GM21576 (cell line): ENCODE measurements at regions not wholly inside any gene's neighbourhood (a gene's known extent, or its start where the extent isn't known, plus 50 kb on each side); places are given as distances from the start of the nearest gene placed in this dataset.

Experiments used
- ATAC-seq: cut with Tn5 transposase; IDR thresholded peaks from one replicate; pipeline ENCODE4 v1.9.1; 2021; ENCODE audit warnings: mild to moderate bottlenecking, moderate library complexity; ENCODE audit not compliant: unreplicated experiment

DNA sequence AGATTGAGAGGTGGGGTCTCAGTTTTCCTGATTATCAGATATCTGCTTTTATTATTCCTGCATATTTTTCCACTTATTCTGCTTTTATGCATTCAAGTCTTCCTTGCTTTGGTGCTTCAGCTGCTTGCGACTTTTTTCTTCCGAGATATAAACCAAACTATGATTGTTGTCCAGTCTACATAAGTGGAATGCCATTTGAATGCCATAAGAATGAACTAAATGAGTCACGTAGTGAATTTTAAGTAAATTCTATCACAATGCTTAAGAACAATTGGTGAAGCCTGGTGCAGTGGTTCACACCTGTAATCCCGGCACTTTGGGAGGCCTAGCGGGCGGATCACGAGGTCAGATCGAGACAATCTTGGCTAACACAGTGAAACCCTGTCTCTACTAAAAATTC is 189.1 kb downstream of the PCDH18 start:
- ATAC-seq = no peak

DNA sequence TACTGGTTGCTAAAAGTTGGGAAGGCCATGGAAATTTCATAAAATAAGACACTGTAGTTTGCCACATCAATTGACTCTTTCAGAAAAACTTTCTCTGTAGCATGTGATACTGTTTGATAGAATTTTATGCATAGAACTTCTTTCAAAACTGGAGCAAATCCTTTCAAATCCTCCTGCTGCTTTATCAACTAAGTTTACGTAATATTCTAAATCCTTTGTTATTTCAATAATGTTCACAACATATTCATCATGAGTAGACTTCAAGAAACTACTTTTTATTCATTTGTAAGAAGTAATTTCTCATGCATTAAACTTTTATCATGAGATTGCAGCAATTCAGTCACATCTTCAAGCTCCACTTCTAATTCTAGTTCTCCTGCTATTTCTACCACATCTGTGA is 199.3 kb downstream of the PCDH18 start:
- ATAC-seq = no peak

DNA sequence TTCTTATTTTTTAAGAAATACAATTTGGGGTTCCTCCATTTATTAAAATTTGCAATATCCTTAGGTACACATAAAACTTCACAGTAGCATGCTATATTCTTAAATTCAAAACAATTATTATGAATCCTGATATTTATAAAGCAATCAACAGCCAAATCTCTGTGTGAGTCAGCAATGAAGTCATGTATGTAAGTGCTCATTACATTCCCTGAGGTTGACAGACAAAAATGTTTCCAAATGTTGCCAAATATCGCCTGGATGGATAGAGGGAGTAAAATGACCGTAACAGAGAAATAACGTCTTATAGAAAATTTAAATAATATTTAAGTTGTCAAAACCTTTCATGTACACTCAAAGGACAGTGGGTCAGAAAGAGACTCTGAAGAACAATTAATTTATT is 220.0 kb downstream of the PCDH18 start:
- ATAC-seq = no peak

DNA sequence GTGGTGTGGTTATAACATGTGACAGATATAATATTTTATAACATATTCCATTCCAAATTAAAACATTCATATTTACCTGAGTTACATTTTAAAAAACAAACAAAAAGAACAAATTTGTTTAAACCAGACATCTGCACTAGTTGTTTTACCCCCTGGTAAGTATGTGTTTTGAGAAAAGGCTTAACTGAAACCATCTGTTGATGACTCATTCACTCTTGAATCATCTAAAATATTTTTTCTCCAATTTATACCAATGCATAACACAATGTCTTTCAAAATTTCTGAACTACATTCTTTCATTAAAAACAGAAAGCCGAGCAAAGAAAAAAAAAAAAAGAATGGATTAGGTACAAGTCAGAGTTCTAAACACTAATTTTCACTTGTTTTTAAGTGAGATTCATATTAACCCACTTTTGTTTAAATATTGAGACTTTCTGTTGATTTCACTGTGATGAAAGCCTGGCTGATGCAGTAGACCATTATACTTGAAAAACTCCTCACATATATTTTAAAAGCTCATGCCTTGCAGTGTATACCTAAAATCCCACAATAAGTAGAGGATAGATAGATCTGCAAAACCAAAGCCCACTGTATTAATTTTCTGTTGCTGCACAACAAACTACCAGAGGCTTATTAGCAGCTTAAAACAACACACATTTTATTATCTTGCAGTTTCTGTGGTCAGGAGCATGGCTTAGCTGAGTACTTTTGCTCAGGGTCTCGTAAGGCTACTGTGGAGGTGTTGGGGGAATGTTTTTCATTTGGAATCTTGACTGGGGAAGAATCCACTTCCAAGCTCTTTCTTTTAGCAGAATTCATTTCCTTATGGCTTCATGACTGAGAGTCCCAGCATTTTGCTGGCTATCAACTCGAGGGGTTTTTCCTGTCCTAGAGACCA is 221.5 kb downstream of the PCDH18 start:
- ATAC-seq = no peak

DNA sequence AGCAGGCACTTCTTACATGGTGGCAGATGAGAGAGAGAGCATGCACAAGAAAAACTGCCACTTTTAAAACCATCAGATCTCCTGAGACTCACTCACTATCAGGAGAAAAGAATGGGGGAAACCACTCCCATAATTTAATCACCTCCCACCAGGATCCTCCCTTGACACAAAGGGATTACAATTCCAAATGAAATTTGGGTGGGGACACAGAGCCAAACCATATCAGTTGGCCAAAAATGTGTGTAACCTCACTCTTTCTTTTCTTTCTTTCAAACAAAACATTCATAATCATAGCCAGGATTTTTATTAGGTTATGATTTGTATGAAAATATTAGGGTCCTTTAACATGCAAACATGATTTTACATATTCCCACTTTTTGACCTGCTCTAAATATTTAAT is 222.1 kb downstream of the PCDH18 start:
- ATAC-seq = no peak

DNA sequence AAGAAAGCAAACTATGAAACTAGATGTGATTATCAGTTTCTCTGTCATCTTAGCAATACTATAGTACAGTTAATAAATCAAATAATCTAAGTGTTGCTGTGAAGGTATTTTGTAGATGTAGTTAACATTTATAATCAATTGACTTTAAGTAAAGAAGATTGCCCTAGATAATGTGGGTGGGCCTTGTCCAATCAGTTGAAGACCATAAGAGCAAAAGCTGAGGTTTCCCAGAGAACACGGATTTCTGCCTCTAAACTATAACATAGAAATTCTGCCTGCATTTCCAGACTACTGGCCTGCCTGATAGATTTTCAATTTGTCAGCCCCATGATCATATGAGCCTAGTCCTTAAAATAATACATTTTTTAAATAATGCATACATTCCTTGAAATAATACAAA is 222.9 kb downstream of the PCDH18 start:
- ATAC-seq = no peak

DNA sequence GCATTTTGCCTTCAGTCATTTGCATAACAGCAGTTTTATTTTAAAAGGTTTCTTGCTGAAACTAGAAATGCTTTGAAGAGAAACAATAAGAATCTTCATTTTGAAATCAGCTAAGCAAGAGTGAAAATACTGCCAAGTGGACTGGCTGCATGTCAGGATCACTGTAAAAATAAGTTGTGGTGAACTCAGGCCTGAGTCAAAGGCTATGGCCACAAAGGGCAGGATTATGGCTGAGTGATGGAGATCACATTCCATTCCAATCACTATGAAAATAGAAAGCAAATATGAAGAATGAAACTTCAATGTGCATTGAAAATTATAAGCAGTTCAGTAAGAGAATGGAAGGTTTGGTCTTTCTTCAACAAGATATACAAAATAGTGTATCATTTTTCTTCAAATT is 224.5 kb downstream of the PCDH18 start:
- no peak for ATAC-seq

DNA sequence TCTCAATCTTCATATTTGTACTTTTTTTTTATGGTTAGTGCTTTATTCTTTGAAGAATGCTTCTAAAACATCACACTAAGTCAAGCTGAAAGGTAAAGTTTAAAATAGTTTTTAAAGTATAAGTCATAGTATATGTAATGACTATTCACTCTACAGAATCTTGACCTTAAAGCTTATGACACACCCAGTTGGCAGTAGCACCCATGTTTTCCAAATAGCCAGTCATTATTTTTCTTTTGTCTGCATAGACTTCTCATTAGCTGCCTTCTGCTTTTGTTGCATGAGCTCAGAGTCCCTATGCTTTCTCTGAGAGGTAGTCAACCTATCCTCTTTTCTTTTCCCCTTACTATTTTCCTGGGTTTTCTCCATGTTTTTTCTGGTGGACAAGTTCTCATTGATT is 231.5 kb downstream of the PCDH18 start:
- no peak for ATAC-seq

DNA sequence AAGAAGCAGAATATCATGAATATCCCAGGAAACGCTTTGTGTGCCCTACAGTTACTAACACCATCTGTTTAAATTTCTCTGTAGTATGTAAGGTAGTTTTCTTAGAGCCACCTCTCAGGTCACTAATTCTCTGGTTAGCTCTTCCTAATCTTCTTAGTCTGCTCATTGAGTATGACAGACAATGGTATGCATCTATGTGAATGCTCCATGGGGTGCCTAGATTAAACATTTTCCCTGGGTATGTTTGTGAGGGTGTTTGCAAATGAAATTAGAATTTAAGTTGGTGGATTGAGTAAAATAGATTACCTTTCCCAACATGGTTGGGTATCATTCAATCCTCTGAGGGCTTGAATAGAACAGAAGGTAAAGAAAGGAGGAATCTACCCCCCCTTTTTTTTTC is 233.0 kb downstream of the PCDH18 start:
- no peak for ATAC-seq

DNA sequence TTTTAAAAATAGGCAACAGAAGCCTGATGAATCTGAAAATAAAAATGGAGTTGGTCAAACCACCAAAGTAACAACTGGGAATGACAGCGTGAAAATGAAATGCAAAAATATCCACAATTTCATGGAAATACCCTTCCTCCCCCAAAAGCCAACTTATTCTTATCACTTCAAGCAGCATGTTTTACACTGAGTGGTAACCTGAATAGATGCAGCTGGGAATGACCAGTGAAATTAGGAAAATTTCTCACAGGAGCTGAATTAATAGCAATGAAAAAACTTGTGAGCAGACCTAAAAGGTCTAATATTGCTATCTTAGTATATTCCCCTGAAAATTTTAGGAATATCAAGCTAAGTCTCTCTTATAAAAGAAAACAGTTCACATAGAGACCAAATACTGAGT is 239.0 kb downstream of the PCDH18 start:
- no peak for ATAC-seq

DNA sequence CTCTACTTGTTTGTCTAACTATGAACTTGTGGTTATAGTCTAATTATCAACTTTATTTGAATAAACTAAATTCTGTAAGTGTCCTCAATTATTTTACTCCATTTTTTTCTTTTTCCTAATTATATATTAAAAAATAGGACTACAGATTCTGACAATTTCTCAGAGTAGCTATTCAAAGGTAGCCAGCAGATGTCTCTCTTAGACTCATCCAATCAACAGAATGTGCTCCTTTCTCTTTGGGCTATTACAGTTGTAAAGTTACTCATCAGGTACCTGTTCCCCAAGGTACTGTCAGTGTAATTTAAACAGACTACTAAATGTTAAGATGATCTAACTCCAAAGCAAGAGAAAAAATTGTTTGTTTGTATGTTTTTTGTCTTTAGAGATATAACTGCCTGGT is 248.6 kb downstream of the PCDH18 start:
- no peak for ATAC-seq

DNA sequence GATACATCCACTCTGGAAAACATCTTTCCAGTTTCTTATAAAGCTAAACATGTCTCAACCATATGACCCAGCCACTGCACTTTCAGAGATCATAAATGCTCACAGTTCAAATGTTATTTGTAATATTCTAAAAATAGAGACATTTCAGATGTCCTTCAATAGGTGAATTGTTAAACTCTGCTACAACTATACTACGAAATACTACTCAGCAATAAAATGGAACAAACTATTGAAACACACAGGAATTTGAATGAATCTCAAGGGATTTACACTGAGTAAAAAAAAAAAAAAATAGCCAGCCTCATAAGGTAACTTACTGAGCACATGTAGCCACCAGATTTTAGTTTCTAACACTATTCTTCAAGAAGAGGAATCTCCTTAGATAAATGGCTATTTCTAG is 253.9 kb downstream of the PCDH18 start:
- ATAC-seq = no peak

DNA sequence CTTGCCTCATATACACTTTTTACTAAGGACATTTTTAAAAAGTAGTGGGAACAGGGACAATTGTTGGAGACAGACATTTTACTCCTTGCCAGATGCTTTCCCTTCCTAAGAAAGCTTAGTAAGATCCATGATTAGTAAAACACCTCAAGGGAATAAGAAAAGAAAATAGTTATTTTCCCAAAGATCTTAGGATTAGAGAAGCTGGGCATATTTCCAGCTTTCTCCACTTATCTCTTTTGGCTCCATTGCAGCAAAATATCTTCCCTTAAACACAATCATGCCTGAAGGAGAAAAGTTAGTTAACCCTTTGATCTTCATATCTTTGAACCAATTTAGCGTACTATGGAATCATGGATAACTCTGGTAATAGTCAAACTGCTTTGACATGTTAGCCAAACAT is 257.9 kb downstream of the PCDH18 start:
- no peak for ATAC-seq

DNA sequence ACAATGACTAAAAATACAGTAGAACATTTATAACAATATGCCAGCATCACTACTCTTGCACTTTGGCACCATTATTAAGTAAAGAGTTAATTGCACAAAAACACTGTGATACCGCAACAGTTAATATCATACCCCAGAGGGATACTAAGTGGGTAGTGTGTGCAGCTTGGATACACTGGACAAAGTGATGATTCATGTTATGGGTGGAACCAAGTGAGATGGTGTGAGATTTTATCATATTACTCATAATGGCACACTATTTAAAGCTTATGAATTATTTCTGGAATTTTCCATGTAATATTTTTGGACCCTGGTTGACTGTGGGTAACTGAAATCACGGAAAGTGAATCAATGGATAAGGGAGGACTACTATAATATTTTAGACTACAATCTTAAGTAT is 265.3 kb downstream of the PCDH18 start:
- no peak for ATAC-seq

DNA sequence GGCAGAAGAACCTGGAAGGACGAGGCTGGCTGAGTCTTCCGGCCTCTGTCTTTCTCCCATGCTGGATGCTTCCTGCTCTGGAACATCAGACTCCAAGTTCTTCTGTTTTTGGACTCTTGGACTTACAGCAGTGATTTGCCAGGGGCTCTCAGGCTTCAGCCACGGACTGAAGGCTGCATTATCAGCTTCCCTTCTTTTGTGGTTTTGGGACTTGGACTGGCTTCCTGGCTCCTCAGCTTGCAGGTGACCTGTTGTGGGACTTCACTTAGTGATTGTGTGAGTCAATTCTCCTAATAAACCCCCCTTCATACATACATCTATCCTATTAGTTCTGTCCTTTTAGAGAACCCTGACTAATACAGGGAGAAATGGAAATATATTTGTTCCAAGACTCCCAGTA is 265.8 kb downstream of the PCDH18 start:
- no peak for ATAC-seq

DNA sequence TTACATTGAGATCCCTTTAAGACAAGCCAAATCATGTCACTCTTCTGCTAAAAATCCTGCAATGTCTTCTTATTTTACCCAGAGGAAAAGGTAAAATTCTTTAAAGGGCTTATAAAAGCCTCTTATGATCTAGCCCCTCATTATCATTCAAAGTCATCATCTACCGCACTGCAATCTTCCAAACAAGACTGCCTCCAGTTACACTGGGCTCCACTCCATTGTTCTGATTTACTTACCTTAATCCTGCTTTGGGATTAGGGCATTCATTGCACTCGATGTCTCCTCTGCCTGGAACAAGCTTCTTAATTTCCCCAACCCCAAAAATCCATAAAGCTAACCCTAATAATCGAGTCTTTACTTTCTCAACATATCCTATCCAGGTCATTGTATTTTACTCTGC is 269.1 kb downstream of the PCDH18 start:
- ATAC-seq = no peak

DNA sequence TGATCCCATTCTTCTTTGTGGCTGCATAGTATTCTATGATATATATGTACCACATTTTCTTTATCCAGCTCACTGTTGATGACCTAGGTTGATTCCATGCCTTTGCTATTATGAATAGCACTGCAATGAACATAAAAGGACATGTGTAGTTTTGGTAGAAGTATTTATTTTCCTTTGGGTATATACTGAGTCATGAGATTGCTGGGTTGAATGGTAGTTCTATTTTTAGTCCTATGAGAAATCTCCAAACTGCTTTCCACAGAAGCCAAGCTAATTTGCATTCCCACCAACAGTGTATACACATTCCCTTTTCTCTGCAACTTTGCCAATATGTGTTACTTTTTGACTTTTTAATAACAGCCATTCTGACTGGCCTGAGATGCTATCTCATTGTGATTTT is 278.3 kb downstream of the PCDH18 start:
- ATAC-seq = no peak

DNA sequence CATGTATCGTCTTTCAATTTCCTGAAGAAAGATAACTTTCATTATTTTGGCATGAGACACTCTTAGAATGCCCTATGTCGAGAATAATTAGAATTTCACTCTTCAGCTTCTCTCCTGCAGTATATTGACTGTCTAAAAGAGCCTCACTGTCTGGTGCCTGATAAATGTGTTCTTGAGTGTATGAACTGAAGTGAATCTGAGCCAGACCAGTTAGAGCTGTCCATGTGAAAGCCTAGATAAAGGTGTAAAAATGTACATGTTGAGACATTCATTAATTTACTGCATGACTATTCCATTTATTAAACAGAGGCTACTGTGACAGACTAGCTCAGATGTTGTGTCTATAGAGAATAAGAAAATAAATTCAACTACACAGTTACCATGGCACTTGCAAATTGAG is 283.2 kb downstream of the PCDH18 start:
- no peak for ATAC-seq

DNA sequence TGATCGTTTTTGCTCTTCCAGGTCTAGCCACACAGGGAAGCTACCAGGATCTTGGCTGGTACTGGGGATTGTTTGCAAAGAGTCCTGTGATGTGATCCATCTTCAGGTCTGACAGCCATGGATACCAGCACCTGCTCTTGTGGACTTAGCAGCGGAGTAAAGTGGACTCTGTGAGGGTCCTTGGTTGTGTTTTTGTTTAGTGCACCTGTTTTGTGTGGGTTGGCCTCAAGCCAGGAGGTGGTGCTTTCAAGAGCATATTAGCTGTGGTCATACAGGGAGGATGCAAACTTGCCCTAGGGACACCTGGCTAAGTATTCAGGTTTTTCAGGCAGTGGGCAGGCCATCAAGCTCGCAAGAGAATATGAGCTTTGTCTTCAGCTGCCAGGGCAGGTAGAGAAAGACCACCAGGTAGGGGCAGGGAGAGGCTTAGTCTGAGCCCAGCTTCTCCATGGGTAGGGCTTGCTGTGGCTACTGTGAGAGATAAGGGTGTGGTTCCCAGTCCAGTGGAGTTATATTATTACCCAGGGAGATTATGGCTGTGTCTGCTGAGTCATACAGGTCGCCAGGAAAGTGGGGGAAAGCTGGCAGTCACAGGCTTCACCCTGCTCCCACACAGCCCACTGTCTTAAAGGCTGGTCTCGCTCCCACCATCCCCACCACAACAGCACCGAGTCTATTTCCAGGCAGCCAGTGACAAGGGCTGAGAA is 293.7 kb downstream of the PCDH18 start:
- ATAC-seq = no peak

DNA sequence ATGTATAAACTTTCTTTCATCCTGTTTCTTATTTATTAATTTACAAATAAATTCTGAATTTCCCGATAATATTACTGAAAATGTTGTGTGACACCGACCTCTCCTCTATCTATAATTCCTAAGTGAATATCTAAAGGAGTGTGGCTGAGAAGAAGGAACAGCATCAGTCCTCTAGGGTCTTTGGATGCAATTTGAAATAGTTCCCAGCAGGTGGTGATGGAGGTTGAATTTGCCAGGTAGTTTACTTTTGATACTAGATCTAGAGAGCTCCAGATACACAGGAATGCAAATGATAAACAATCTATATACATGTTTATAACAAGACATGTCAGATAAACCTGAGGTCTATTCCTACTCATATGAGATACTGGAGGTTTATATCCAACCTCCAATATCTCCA is 305.4 kb downstream of the PCDH18 start:
- ATAC-seq = no peak

DNA sequence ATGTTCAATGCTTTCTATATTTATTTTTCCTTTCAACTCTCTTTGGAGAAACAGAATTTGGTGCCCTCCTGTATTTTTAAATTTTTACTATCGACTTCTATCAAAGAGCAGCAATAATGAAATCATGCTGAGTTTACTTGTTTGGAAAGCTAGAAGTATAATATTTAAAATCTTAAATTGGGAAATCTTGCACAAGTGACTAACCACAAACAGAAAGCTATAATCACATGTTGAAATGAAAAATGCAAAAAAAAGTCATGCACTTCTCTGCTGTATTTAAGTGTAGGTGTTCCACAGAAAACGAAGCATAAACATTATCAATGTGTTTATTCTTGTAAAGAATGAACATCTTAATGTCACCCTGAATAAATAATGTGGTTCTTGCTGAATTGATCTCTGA is 306.1 kb downstream of the PCDH18 start:
- ATAC-seq = no peak

DNA sequence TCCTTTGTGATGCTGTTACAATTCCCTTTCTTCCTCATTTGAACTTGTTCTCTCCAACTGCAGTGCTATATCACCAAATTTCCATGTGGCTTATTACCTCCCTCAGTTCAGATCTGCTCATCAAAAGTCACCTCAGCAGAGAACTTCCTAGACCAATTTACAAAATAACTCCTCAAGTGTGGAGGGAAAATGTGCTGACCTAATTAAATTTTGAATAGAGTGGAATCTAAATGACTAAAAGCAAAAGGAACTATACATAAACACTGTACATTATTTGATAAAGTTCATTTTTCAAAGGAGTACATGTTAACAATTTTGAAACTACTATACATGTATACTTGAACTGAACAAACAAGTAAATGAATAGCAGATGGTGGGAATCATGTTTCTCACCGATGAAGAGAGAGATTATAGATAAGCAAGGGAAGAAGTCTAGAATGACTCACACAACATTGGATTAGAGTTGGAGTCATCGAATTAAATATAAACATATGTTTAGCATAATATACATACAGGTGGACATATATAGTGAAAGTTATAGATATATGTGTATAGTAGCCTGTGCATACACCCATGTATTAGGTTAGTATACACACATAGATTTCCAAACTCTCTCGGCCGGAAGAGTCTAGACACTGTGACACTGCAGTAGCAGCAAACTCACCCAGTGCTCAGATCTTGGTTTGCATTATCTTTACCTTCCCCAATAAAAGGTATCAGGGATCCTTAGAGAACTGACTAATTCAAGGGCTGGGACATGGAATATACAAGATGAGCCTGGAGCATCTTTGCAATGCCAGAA is 318.7 kb downstream of the PCDH18 start:
- no peak for ATAC-seq
